IMR-90 (cell line): ENCODE measurements at regions not wholly inside any gene's neighbourhood (a gene's known extent, or its start where the extent isn't known, plus 50 kb on each side); places are given as distances from the start of the nearest gene placed in this dataset.
A peak's percentile ranks its signal among the peaks of the same experiment; 100 is the strongest.

Source experiments
- ATAC-seq: fragments of 200-7000 bp; cut with Tn5 transposase; 2 replicates; pipeline ENCODE4 v1.9.1; 2020; ENCODE audit warnings: low read depth, mild to moderate bottlenecking, moderate library complexity
- BruUV-seq: library from RNA; stranded (reverse); fragments of 400-500 nt; replicated peaks from 2 replicates; lab custom pipeline; 2021; lab: Mats Ljungman, UMichigan
- CTCF ChIA-PET: fragments of 300-600 bp; formaldehyde crosslinking; extraction: SDS; loops from one replicate; lab custom pipeline; 2021; ENCODE audit warnings: antibody characterized with exemption; lab: Yijun Ruan, JAX
- POLR2A ChIA-PET: fragments of 300-600 bp; sonication (Branson Sonifier 250); formaldehyde crosslinking; loops from one replicate; lab custom pipeline; 2022; ENCODE audit warnings: antibody characterized with exemption; ENCODE audit not compliant: unreplicated experiment; lab: Charles Lee
- DNase-seq: peaks from one replicate; pipeline ENCODE4 v3.0.0; 2013
- H2AFZ ChIP-seq: replicated peaks from 2 replicates; pipeline ENCODE3; 2013; ENCODE audit warnings: low read length, mild to moderate bottlenecking; ENCODE audit not compliant: poor library complexity
- H2AK5ac ChIP-seq: 2 replicates; pipeline ENCODE4 v1.6.1; 2013; ENCODE audit warnings: low read depth, low read length, inconsistent platforms
- H2AK9ac ChIP-seq: replicated peaks from 2 replicates; pipeline ENCODE3; 2013; ENCODE audit warnings: mild to moderate bottlenecking, low read depth, low read length, moderate library complexity; ENCODE audit not compliant: poor library complexity
- H2BK120ac ChIP-seq: 2 replicates; pipeline ENCODE4 v1.6.1; 2013; ENCODE audit warnings: low read depth, low read length, inconsistent platforms
- H2BK15ac ChIP-seq: 3 replicates; pipeline ENCODE4 v1.6.1; 2013; ENCODE audit warnings: low read depth, low read length, inconsistent platforms
- H2BK20ac ChIP-seq: 2 replicates; pipeline ENCODE4 v1.6.1; 2013; ENCODE audit warnings: low read depth, mild to moderate bottlenecking, inconsistent platforms, low read length, moderate library complexity
- H2BK5ac ChIP-seq: 2 replicates; pipeline ENCODE4 v1.6.1; 2013; ENCODE audit warnings: mild to moderate bottlenecking, low read depth, low read length, inconsistent platforms; ENCODE audit not compliant: poor library complexity, severe bottlenecking
- H3K14ac ChIP-seq: replicated peaks from 2 replicates; pipeline ENCODE4 v1.6.1; 2013; ENCODE audit warnings: low read depth, low read length, inconsistent platforms
- H3K18ac ChIP-seq: 2 replicates; pipeline ENCODE4 v1.6.1; 2013; ENCODE audit warnings: low read depth, low read length, control low read depth
- H3K23ac ChIP-seq: 2 replicates; pipeline ENCODE4 v1.6.1; 2013; ENCODE audit warnings: low read depth, low read length, inconsistent platforms
- H3K27ac ChIP-seq: 2 replicates; pipeline ENCODE4 v1.5.1; 2013; ENCODE audit warnings: mild to moderate bottlenecking, control low read depth, low read length; ENCODE audit not compliant: insufficient read depth
- H3K27me3 ChIP-seq: 2 replicates; pipeline ENCODE4 v1.6.1; 2013; ENCODE audit warnings: low read length; ENCODE audit not compliant: control insufficient read depth, insufficient read depth
- H3K36me3 ChIP-seq: 2 replicates; pipeline ENCODE4 v1.6.1; 2013; ENCODE audit warnings: low read length, mixed read lengths; ENCODE audit not compliant: control insufficient read depth, insufficient read depth
- H3K4ac ChIP-seq: 2 replicates; pipeline ENCODE4 v1.6.1; 2013; ENCODE audit warnings: low read depth, low read length, inconsistent platforms
- H3K4me1 ChIP-seq: 2 replicates; pipeline ENCODE4 v1.6.1; 2013; ENCODE audit warnings: low read length, mixed read lengths; ENCODE audit not compliant: control insufficient read depth, insufficient read depth
- H3K4me2 ChIP-seq: 2 replicates; pipeline ENCODE4 v1.6.1; 2013; ENCODE audit warnings: low read depth, mild to moderate bottlenecking, control low read depth, low read length, moderate library complexity
- H3K4me3 ChIP-seq: 2 replicates; pipeline ENCODE4 v1.5.1; 2013; ENCODE audit warnings: low read depth, mild to moderate bottlenecking, control low read depth, low read length, moderate library complexity; ENCODE audit not compliant: insufficient read depth
- H3K56ac ChIP-seq: 2 replicates; pipeline ENCODE4 v1.6.1; 2013; ENCODE audit warnings: low read length, inconsistent platforms; ENCODE audit not compliant: insufficient read depth; ENCODE audit errors: extremely low read depth
- H3K79me1 ChIP-seq, 2 experiments: 2 replicates each; pipeline ENCODE4 v1.6.1; 2013; ENCODE audit warnings: low read length in 2 of 2, inconsistent platforms in 1 of 2, low read depth in 1 of 2
- H3K9ac ChIP-seq: 2 replicates; pipeline ENCODE4 v1.6.1; 2013; ENCODE audit warnings: low read depth, low read length, control low read depth
- H3K9me1 ChIP-seq: 2 replicates; pipeline ENCODE4 v1.6.1; 2013; ENCODE audit warnings: low read length, inconsistent platforms; ENCODE audit not compliant: insufficient read depth
- H3K9me3 ChIP-seq: 2 replicates; pipeline ENCODE4 v1.6.1; 2013; ENCODE audit warnings: low read length; ENCODE audit not compliant: control insufficient read depth, insufficient read depth
- H4K20me1 ChIP-seq: 2 replicates; pipeline ENCODE4 v1.6.1; 2013; ENCODE audit warnings: low read length, inconsistent platforms; ENCODE audit not compliant: insufficient read depth
- H4K5ac ChIP-seq: 2 replicates; pipeline ENCODE4 v1.6.1; 2013; ENCODE audit warnings: mild to moderate bottlenecking, low read depth, low read length, control low read depth
- H4K8ac ChIP-seq, 2 experiments: 2 replicates each; pipeline ENCODE4 v1.6.1; 2013; ENCODE audit warnings: low read depth in 2 of 2, low read length in 2 of 2, control low read depth in 1 of 2, inconsistent platforms in 1 of 2
- H4K91ac ChIP-seq: 2 replicates; pipeline ENCODE4 v1.6.1; 2013; ENCODE audit warnings: low read depth, low read length, inconsistent platforms; ENCODE audit not compliant: insufficient read depth
- BHLHE40 ChIP-seq: fragments of 150-350 bp; IDR thresholded peaks from 2 replicates; pipeline ENCODE4 v1.6.1; 2016; ENCODE audit warnings: mild to moderate bottlenecking, low read depth, low read length
- CHD1 ChIP-seq: IDR thresholded peaks from 2 replicates; pipeline ENCODE4 v1.6.1; 2012; ENCODE audit warnings: low read depth, low read length, improper control_type of control experiment
- FOS ChIP-seq: fragments of 150-350 bp; IDR thresholded peaks from 2 replicates; pipeline ENCODE4 v1.6.1; 2016; ENCODE audit warnings: low read depth, low read length
- MAFK ChIP-seq: IDR thresholded peaks from 2 replicates; pipeline ENCODE4 v1.6.1; 2012; ENCODE audit warnings: low read depth, low read length, improper control_type of control experiment
- MXI1 ChIP-seq: IDR thresholded peaks from 2 replicates; pipeline ENCODE4 v1.6.1; 2012; ENCODE audit warnings: low read depth, mild to moderate bottlenecking, low read length, moderate library complexity, borderline replicate concordance
- NFE2L2 ChIP-seq: fragments of 150-350 bp; IDR thresholded peaks from 2 replicates; pipeline ENCODE4 v1.6.1; 2016; ENCODE audit warnings: low read depth, mild to moderate bottlenecking, low read length
- POLR2A ChIP-seq: IDR thresholded peaks from 2 replicates; pipeline ENCODE4 v1.6.1; 2012; ENCODE audit warnings: mild to moderate bottlenecking, low read depth, low read length
- RAD21 ChIP-seq: IDR thresholded peaks from 2 replicates; pipeline ENCODE4 v1.6.1; 2012; ENCODE audit warnings: low read length, improper control_type of control experiment
- RCOR1 ChIP-seq: IDR thresholded peaks from 2 replicates; pipeline ENCODE4 v1.6.1; 2012; ENCODE audit warnings: mild to moderate bottlenecking, low read length, improper control_type of control experiment; ENCODE audit not compliant: insufficient replicate concordance
- RFX5 ChIP-seq: IDR thresholded peaks from 2 replicates; pipeline ENCODE4 v1.8.0; 2012; ENCODE audit warnings: low read depth, mild to moderate bottlenecking, low read length, moderate library complexity
- SMC3 ChIP-seq: fragments of 150-350 bp; IDR thresholded peaks from 2 replicates; pipeline ENCODE4 v1.6.1; 2016; ENCODE audit warnings: low read depth, mild to moderate bottlenecking, antibody characterized with exemption, low read length, moderate library complexity
- WGBS, 2 experiments: methylation state at CpG; one replicate each; pipeline versions ENCODE4 v1.1.5 to v1.1.7; 2013; ENCODE audit warnings: missing lambda C conversion rate in 2 of 2; ENCODE audit not compliant: insufficient read length in 1 of 2; ENCODE audit errors: extremely low coverage in 2 of 2; 5-methylcytosine and 5-hydroxymethylcytosine counted together
- dilution Hi-C: fragments of 300-500 bp; cut with HindIII; formaldehyde crosslinking; loops from one replicate; pipeline ENCODE4 v1.14.3; 2018; ENCODE audit warnings: low sequenced_read_pairs; ENCODE audit not compliant: unreplicated experiment
- in situ Hi-C: fragments of 300-500 bp; cut with MboI; formaldehyde crosslinking; loops from 3 replicates; pipeline ENCODE4 v1.14.3; 2019; ENCODE audit warnings: low sequenced_read_pairs, inconsistent platforms, mixed read lengths
- intact Hi-C: fragments of 100-400 bp; cut with micrococcal nuclease; formaldehyde crosslinking; loops from 2 replicates; pipeline ENCODE4 v1.10.0; 2022
- TF ChIP-seq, protein P1 (sequence below): conservative IDR thresholded peaks from 2 replicates; pipeline ENCODE4 v1.5.1; 2012; ENCODE audit warnings: mild to moderate bottlenecking, low read depth, low read length, improper control_type of control experiment
- TF ChIP-seq, protein P2 (sequence below): fragments of 150-350 bp; IDR thresholded peaks from 2 replicates; pipeline ENCODE4 v1.6.1; 2017; ENCODE audit warnings: mild to moderate bottlenecking, antibody characterized with exemption, low read length, low read depth

DNA sequence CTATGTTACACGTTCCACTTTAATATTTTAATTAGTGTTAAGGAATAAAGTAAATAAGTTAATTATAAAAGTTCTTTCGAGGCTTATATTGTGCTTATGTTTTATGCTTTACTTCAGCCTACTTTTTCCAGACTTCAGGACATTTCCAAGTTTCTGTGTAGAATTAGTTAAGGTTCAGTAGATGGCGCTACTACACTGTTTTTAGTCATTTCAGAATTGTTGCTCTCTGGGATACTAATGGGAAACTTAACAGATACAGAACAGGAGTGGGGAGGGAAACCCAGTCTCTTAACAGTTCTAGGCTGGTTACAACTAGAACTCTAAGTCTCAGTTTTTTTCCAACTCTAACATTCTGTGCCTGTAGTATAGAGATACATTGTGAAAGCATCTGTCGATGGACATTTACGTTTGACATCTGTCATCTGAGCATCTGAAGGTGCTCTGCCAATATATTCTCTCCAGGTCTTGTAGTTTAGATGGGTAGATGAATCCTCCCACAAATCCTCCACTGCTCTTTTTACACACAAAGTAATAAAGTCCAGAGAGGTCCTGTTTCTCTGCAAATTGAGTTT lies 56.8 kb upstream of the FAM171A1 start:
- no CpG with 5 or more reads among the region's 5 CpGs for WGBS, 2 experiments
- no peak overlapping the region for H3K9ac ChIP-seq
- H3K27ac ChIP-seq = no peak overlapping the region
- H4K8ac ChIP-seq = no peak overlapping the region
- no peak overlapping the region for H2AK9ac ChIP-seq
- ATAC-seq = peak; percentile 86
- no TSS peak for BruUV-seq
- no peak overlapping the region for H2BK15ac ChIP-seq
- peaks cover 3% of the 10 kb centered on the region for H3K27me3 ChIP-seq
- in situ Hi-C loops = no loop called here
- no peak overlapping the region for H2BK120ac ChIP-seq
- CTCF ChIA-PET = interaction anchor here (0.7 to 1.4 kb wide), 5 partner anchors 8 to 293 kb away, joined by 3 to 6 read pairs (median 5); partner anchors contain the start of gene ITGA8
- peak; percentile 54 for DNase-seq
- intact Hi-C loops = no loop called here
- no peaks in the 10 kb centered on the region for H3K9me1 ChIP-seq
- H2BK5ac ChIP-seq = no peak overlapping the region
- H3K79me1 ChIP-seq = no peaks in the 10 kb centered on the region
- H3K56ac ChIP-seq = no peak overlapping the region; the same call in 1 of the 2 replicates
- H3K4me1 ChIP-seq = no peaks in the 10 kb centered on the region
- no peak overlapping the region for H3K14ac ChIP-seq
- H2AK5ac ChIP-seq = no peak overlapping the region
- no peak overlapping the region for H2BK20ac ChIP-seq
- H2AFZ ChIP-seq = no peak overlapping the region
- TF ChIP-seq BHLHE40 (no peak), RAD21 (peak; percentile 69), RCOR1 (no peak), SMC3 (peak; percentile 48), MAFK (no peak), CHD1 (no peak), NFE2L2 (no peak), MXI1 (no peak), POLR2A (no peak), FOS (no peak), RFX5 (no peak)
- TF ChIP-seq, protein P1, sequence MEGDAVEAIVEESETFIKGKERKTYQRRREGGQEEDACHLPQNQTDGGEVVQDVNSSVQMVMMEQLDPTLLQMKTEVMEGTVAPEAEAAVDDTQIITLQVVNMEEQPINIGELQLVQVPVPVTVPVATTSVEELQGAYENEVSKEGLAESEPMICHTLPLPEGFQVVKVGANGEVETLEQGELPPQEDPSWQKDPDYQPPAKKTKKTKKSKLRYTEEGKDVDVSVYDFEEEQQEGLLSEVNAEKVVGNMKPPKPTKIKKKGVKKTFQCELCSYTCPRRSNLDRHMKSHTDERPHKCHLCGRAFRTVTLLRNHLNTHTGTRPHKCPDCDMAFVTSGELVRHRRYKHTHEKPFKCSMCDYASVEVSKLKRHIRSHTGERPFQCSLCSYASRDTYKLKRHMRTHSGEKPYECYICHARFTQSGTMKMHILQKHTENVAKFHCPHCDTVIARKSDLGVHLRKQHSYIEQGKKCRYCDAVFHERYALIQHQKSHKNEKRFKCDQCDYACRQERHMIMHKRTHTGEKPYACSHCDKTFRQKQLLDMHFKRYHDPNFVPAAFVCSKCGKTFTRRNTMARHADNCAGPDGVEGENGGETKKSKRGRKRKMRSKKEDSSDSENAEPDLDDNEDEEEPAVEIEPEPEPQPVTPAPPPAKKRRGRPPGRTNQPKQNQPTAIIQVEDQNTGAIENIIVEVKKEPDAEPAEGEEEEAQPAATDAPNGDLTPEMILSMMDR = peak; percentile 69
- TF ChIP-seq, protein P2, sequence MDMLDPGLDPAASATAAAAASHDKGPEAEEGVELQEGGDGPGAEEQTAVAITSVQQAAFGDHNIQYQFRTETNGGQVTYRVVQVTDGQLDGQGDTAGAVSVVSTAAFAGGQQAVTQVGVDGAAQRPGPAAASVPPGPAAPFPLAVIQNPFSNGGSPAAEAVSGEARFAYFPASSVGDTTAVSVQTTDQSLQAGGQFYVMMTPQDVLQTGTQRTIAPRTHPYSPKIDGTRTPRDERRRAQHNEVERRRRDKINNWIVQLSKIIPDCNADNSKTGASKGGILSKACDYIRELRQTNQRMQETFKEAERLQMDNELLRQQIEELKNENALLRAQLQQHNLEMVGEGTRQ = no peak
- H3K4me3 ChIP-seq = no peak overlapping the region
- no peak overlapping the region for H3K4ac ChIP-seq
- no peak overlapping the region for H3K18ac ChIP-seq
- POLR2A ChIA-PET = no interaction called here
- no peak overlapping the region for H3K4me2 ChIP-seq
- H4K20me1 ChIP-seq = no peaks in the 10 kb centered on the region
- no peaks in the 10 kb centered on the region for H3K9me3 ChIP-seq
- H3K23ac ChIP-seq = no peak overlapping the region
- H3K36me3 ChIP-seq = no peaks in the 10 kb centered on the region
- dilution Hi-C loops = no loop called here
- no peak overlapping the region for H4K91ac ChIP-seq
- no peak overlapping the region for H4K5ac ChIP-seq
